CMK (cell line): ENCODE measurements at regions not wholly inside any gene's neighbourhood (a gene's known extent, or its start where the extent isn't known, plus 50 kb on each side); places are given as distances from the start of the nearest gene placed in this dataset.

Experiments
- DNase-seq: peaks from one replicate; pipeline ENCODE4 v3.0.0-alpha.2; 2010; ENCODE audit warnings: low read depth

- DNase-seq = no peak
Measured at GRCh38 chr2:45275242-45275805, 266.1 kb upstream of the SIX2 start.

GRCh38 chr2:45274250-45274926 is 265.1 kb upstream of the SIX2 start:
- no peak for DNase-seq

- DNase-seq = no peak
Measured at GRCh38 chr2:45273412-45274249, 264.4 kb upstream of the SIX2 start.

GRCh38 chr2:45272549-45273265 is 263.5 kb upstream of the SIX2 start:
- DNase-seq = no peak

GRCh38 chr2:45269149-45269793 is 260.0 kb upstream of the SIX2 start:
- DNase-seq = no peak

- no peak for DNase-seq
Measured at GRCh38 chr2:45268631-45269030, 259.4 kb upstream of the SIX2 start.

- no peak for DNase-seq
Measured at GRCh38 chr2:45267062-45267792, 258.0 kb upstream of the SIX2 start.

GRCh38 chr2:45265336-45265735 is 256.1 kb upstream of the SIX2 start:
- DNase-seq = no peak

GRCh38 chr2:45264227-45265225 is 255.3 kb upstream of the SIX2 start:
- DNase-seq = no peak

- peak; percentile 59 for DNase-seq
Measured at GRCh38 chr2:45263147-45263546, 253.9 kb upstream of the SIX2 start.

- no peak for DNase-seq
Measured at GRCh38 chr2:45261746-45262145, 252.5 kb upstream of the SIX2 start.

GRCh38 chr2:45260946-45261345 is 251.7 kb upstream of the SIX2 start:
- no peak for DNase-seq

- no peak for DNase-seq
Measured at GRCh38 chr2:45259547-45260160, 250.4 kb upstream of the SIX2 start.

- DNase-seq = no peak
Measured at GRCh38 chr2:45259138-45259537, 249.9 kb upstream of the SIX2 start.

- no peak for DNase-seq
Measured at GRCh38 chr2:45258311-45258710, 249.1 kb upstream of the SIX2 start.

- no peak for DNase-seq
Measured at GRCh38 chr2:45257820-45258219, 248.6 kb upstream of the SIX2 start.

GRCh38 chr2:45256867-45257641 is 247.8 kb upstream of the SIX2 start:
- no peak for DNase-seq

- no peak for DNase-seq
Measured at GRCh38 chr2:45256173-45256866, 247.1 kb upstream of the SIX2 start.
